Nephron progenitor cell (in vitro differentiated cells): ENCODE measurements at regions not wholly inside any gene's neighbourhood (a gene's known extent, or its start where the extent isn't known, plus 50 kb on each side); places are given as distances from the start of the nearest gene placed in this dataset.
A peak's percentile ranks its signal among the peaks of the same experiment; 100 is the strongest.

Experiments used
- DNase-seq: peaks from one replicate; pipeline ENCODE4 v3.0.0; 2021
- H3K27ac Mint-ChIP-seq: 2 replicates; pipeline ENCODE4 v1.8.0; 2021; ENCODE audit warnings: mild to moderate bottlenecking, moderate library complexity, mixed read lengths
- H3K27me3 Mint-ChIP-seq: 2 replicates; pipeline ENCODE4 v1.8.0; 2021; ENCODE audit warnings: mild to moderate bottlenecking, low read depth, mixed read lengths; ENCODE audit not compliant: poor library complexity
- H3K36me3 Mint-ChIP-seq: 2 replicates; pipeline ENCODE4 v1.8.0; 2021; ENCODE audit warnings: low read depth, mixed read lengths
- H3K4me1 Mint-ChIP-seq: 2 replicates; pipeline ENCODE4 v1.8.0; 2021; ENCODE audit warnings: mixed read lengths
- H3K4me3 Mint-ChIP-seq: 2 replicates; pipeline ENCODE4 v1.8.0; 2021; ENCODE audit warnings: mild to moderate bottlenecking, moderate library complexity, mixed read lengths
- H3K9me3 Mint-ChIP-seq: 2 replicates; pipeline ENCODE4 v1.8.0; 2021; ENCODE audit warnings: mild to moderate bottlenecking, moderate library complexity, mixed read lengths
- CTCF ChIP-seq: fragments of 200-600 bp; sonication (generic); IDR thresholded peaks from 2 replicates; pipeline ENCODE4 v1.5.0; 2021; ENCODE audit warnings: antibody characterized with exemption

GRCh38 chr4:108359130-108359985, 190.6 kb upstream of the LEF1 start:
- Mint-ChIP-seq H3K4me3 (no peak overlapping the region), H3K4me1 (peaks cover 62% of the 10 kb centered on the region), H3K27ac (no peak overlapping the region), H3K36me3 (no peaks in the 10 kb centered on the region), H3K27me3 (no peaks in the 10 kb centered on the region), H3K9me3 (no peaks in the 10 kb centered on the region)
- no peak for TF ChIP-seq CTCF
- no peak for DNase-seq

GRCh38 chr4:108355902-108356535, 187.3 kb upstream of the LEF1 start:
- Mint-ChIP-seq H3K27ac (no peak overlapping the region), H3K9me3 (no peaks in the 10 kb centered on the region), H3K4me3 (no peak overlapping the region), H3K4me1 (peaks cover 69% of the 10 kb centered on the region), H3K27me3 (no peaks in the 10 kb centered on the region), H3K36me3 (no peaks in the 10 kb centered on the region)
- DNase-seq, result no peak
- no peak for TF ChIP-seq CTCF

GRCh38 chr4:108355186-108355901, 186.6 kb upstream of the LEF1 start:
- no peak for DNase-seq
- H3K9me3 Mint-ChIP-seq, result no peaks in the 10 kb centered on the region
- peak overlapping the region; percentile 36 for H3K27ac Mint-ChIP-seq
- H3K36me3 Mint-ChIP-seq, result no peaks in the 10 kb centered on the region
- H3K27me3 Mint-ChIP-seq, result no peaks in the 10 kb centered on the region
- H3K4me1 Mint-ChIP-seq, result peaks cover 69% of the 10 kb centered on the region
- H3K4me3 Mint-ChIP-seq, result no peak overlapping the region
- no peak for TF ChIP-seq CTCF

- H3K4me3 Mint-ChIP-seq, result no peak overlapping the region
- no peak overlapping the region for H3K27ac Mint-ChIP-seq
- H3K4me1 Mint-ChIP-seq, result peaks cover 56% of the 10 kb centered on the region
- no peaks in the 10 kb centered on the region for H3K36me3 Mint-ChIP-seq
- H3K9me3 Mint-ChIP-seq, result no peaks in the 10 kb centered on the region
- no peak for TF ChIP-seq CTCF
- no peak for DNase-seq
- H3K27me3 Mint-ChIP-seq, result no peaks in the 10 kb centered on the region
Observed at GRCh38 chr4:108352664-108353308, 184.1 kb upstream of the LEF1 start.

GRCh38 chr4:108351791-108352190, 183.1 kb upstream of the LEF1 start:
- no peak overlapping the region for H3K27ac Mint-ChIP-seq
- DNase-seq, result no peak

More at GRCh38 chr4:108351791-108352190, 183.1 kb upstream of the LEF1 start:
- Mint-ChIP-seq H3K9me3 (no peaks in the 10 kb centered on the region), H3K4me1 (peaks cover 56% of the 10 kb centered on the region), H3K36me3 (no peaks in the 10 kb centered on the region), H3K4me3 (no peak overlapping the region), H3K27me3 (peaks cover 3% of the 10 kb centered on the region)
- TF ChIP-seq CTCF, result no peak
